ENCODE measurements at regions not wholly inside any gene's neighbourhood (a gene's known extent, or its start where the extent isn't known, plus 50 kb on each side); places are given as distances from the start of the nearest gene placed in this dataset.

GRCh38 chr2:238629064-238629463 is 202.3 kb downstream of the ASB1 start:
- no peak for ATAC-seq

GRCh38 chr2:238631491-238632180 is 204.9 kb downstream of the ASB1 start:
- WGBS, 2 donors (ENCODE audit: low coverage in 1 of 2), result 100% methylated on average over 3 of the region's 15 CpGs; no CpG with 5 or more reads in 1 of the 2 donors
- H3K27ac ChIP-seq, result peak overlapping the region in 1 of 4 donors; percentile 40
- ATAC-seq, result no peak

More at GRCh38 chr2:238629064-238629463, 202.3 kb downstream of the ASB1 start:
- H3K27me3 ChIP-seq, result no peaks in the 10 kb centered on the region
- H3K27ac ChIP-seq, result no peak overlapping the region
- no peaks in the 10 kb centered on the region for H3K9me3 ChIP-seq
- 68 to 95% methylated on average over 4 to 5 of the region's 8 CpGs for WGBS, 2 donors (ENCODE audit: low coverage in 1 of 2)
- H3K4me3 ChIP-seq, result no peak overlapping the region
- no peak for TF ChIP-seq POLR2A (IDR thresholded peaks at IDR 0.05)
- TF ChIP-seq EP300 (IDR thresholded peaks at IDR 0.05), result no peak
- TF ChIP-seq CTCF (IDR thresholded peaks at IDR 0.05), result no peak
- TF ChIP-seq POLR2AphosphoS5 (IDR thresholded peaks at IDR 0.05), result no peak
- H3K4me1 ChIP-seq, result no peaks in the 10 kb centered on the region
- H3K36me3 ChIP-seq, result no peaks in the 10 kb centered on the region

GRCh38 chr2:238632181-238633060 is 205.7 kb downstream of the ASB1 start:
- Histone ChIP-seq H3K4me3 (no peak overlapping the region), H3K27me3 (no peaks in the 10 kb centered on the region), H3K9me3 (no peaks in the 10 kb centered on the region), H3K36me3 (no peaks in the 10 kb centered on the region), H3K4me1 (no peaks in the 10 kb centered on the region), H3K27ac (peak overlapping the region in 1 of 4 donors; percentile 40)
- WGBS, 2 donors (ENCODE audit: low coverage in 1 of 2), result 87 to 89% methylated on average over 4 to 7 of the region's 26 CpGs
- no peak for TF ChIP-seq CTCF (IDR thresholded peaks at IDR 0.05)
- no peak for TF ChIP-seq EP300 (IDR thresholded peaks at IDR 0.05)
- no peak for TF ChIP-seq POLR2AphosphoS5 (IDR thresholded peaks at IDR 0.05)
- TF ChIP-seq POLR2A (IDR thresholded peaks at IDR 0.05), result no peak
- no peak for ATAC-seq

More at GRCh38 chr2:238631491-238632180, 204.9 kb downstream of the ASB1 start:
- Histone ChIP-seq H3K4me1 (no peaks in the 10 kb centered on the region), H3K36me3 (no peaks in the 10 kb centered on the region), H3K27me3 (no peaks in the 10 kb centered on the region), H3K9me3 (no peaks in the 10 kb centered on the region), H3K4me3 (no peak overlapping the region)
- TF ChIP-seq POLR2AphosphoS5 (IDR thresholded peaks at IDR 0.05) (no peak), POLR2A (IDR thresholded peaks at IDR 0.05) (no peak), CTCF (IDR thresholded peaks at IDR 0.05) (no peak), EP300 (IDR thresholded peaks at IDR 0.05) (no peak)

GRCh38 chr2:238633426-238634328 is 206.9 kb downstream of the ASB1 start:
- no peaks in the 10 kb centered on the region for H3K36me3 ChIP-seq
- TF ChIP-seq POLR2AphosphoS5 (IDR thresholded peaks at IDR 0.05) (no peak), EP300 (IDR thresholded peaks at IDR 0.05) (no peak), POLR2A (IDR thresholded peaks at IDR 0.05) (no peak), CTCF (IDR thresholded peaks at IDR 0.05) (no peak)
- 80 to 89% methylated on average over 17 to 28 of the region's 41 CpGs for WGBS, 2 donors (ENCODE audit: low coverage in 1 of 2)
- no peak for ATAC-seq
- H3K27ac ChIP-seq, result no peak overlapping the region
- no peaks in the 10 kb centered on the region for H3K4me1 ChIP-seq
- no peaks in the 10 kb centered on the region for H3K27me3 ChIP-seq
- H3K4me3 ChIP-seq, result no peak overlapping the region
- no peaks in the 10 kb centered on the region for H3K9me3 ChIP-seq

All from gastroesophageal sphincter (tissue), 4 donors.